Uterus (tissue), 2 donors: ENCODE measurements at regions not wholly inside any gene's neighbourhood (a gene's known extent, or its start where the extent isn't known, plus 50 kb on each side); places are given as distances from the start of the nearest gene placed in this dataset.

ENCODE experiments used
- POLR2A ChIP-seq, 2 donors: fragments of 450-650 bp; IDR thresholded peaks; one replicate each; pipeline ENCODE4 v1.6.1; 2016; ENCODE audit warnings: antibody characterized with exemption in 2 of 2, mild to moderate bottlenecking in 1 of 2, moderate library complexity in 1 of 2
- TF ChIP-seq, protein P1 (sequence below), 4 experiments: fragments of 200-600 bp in 2 of 4; fragments of 450-650 bp in 2 of 4; sonication (generic) in 2 of 4; IDR thresholded peaks; one replicate each; pipeline ENCODE4 v1.5.1; 2016 to 2019; ENCODE audit warnings: antibody characterized with exemption in 4 of 4, mild to moderate bottlenecking in 2 of 4, moderate library complexity in 1 of 4

DNA sequence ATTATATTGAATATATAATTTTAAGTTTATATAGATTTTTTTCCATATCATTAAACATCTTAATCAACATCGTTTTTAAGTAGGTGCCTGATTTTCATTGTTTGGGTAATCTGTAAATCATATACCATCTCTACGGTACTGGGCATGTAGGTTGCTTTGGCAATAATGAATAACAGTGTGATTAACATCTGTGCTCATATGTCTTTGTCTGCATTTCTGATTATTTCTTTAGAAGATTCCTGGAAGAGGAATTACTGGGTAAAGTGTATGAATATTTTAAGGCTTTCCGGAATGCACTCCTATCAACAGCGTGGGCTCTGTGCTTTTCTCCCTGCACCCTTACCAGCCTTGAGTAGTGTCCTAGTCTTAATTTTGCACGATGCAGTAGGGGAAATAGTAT is 119.8 kb upstream of the LIPC start:
- TF ChIP-seq, protein P1, sequence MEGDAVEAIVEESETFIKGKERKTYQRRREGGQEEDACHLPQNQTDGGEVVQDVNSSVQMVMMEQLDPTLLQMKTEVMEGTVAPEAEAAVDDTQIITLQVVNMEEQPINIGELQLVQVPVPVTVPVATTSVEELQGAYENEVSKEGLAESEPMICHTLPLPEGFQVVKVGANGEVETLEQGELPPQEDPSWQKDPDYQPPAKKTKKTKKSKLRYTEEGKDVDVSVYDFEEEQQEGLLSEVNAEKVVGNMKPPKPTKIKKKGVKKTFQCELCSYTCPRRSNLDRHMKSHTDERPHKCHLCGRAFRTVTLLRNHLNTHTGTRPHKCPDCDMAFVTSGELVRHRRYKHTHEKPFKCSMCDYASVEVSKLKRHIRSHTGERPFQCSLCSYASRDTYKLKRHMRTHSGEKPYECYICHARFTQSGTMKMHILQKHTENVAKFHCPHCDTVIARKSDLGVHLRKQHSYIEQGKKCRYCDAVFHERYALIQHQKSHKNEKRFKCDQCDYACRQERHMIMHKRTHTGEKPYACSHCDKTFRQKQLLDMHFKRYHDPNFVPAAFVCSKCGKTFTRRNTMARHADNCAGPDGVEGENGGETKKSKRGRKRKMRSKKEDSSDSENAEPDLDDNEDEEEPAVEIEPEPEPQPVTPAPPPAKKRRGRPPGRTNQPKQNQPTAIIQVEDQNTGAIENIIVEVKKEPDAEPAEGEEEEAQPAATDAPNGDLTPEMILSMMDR (IDR thresholded peaks at IDR 0.05) = no peak
- TF ChIP-seq POLR2A (IDR thresholded peaks at IDR 0.05) = no peak
